ENCODE measurements at regions not wholly inside any gene's neighbourhood (a gene's known extent, or its start where the extent isn't known, plus 50 kb on each side); places are given as distances from the start of the nearest gene placed in this dataset.

DNA sequence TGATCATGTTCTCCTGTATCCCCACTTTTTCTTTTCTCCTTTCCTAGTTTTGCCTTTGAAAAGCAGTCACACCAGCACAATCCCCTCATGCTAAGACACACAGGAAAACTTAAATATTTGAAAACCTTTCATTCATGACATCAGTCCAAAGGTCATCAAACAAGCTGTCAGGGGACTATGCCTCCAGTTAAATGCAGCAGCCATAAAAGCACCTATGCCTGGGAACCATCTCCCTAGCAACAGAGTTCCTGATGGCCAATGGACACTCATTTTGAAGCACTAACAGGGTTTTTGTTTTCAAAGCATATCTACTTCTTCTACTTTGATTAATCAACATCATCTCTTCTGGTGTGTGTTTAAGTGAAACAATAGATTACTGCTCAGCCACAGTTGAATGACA lies 286.4 kb upstream of the PARD3B start:
- Histone ChIP-seq H3K4me3 (replicated peaks in 1 of 2; ENCODE audit: low read depth in 1 of 2, low read length in 2 of 2) (no peak overlapping the region), H3K4me2 (ENCODE audit: low read length) (no peak overlapping the region), H4K20me1 (ENCODE audit: insufficient read depth) (no peaks in the 10 kb centered on the region), H3K9ac (ENCODE audit: low read length) (no peak overlapping the region), H3K9me2 (ENCODE audit: insufficient read depth) (no peaks in the 10 kb centered on the region), H3K79me2 (ENCODE audit: insufficient read depth, low read length) (no peaks in the 10 kb centered on the region), H3K36me3 (ENCODE audit: control insufficient read depth in 1 of 2, insufficient read depth in 2 of 2, low read length in 2 of 2) (no peaks in the 10 kb centered on the region), H2AFZ (ENCODE audit: low read depth, low read length, poor library complexity, severe bottlenecking) (no peak overlapping the region), H3K4me1 (ENCODE audit: control insufficient read depth in 1 of 2, insufficient read depth in 2 of 2, low read length in 2 of 2) (peaks cover 3 to 9% of the 10 kb centered on the region in 2 experiments; a peak in 3 of 4 replicates), H3K9me3 (ENCODE audit: control insufficient read depth in 1 of 2, insufficient read depth in 1 of 2, low read depth in 1 of 2, low read length in 2 of 2) (no peaks in the 10 kb centered on the region), H3K27ac (ENCODE audit: low read depth, low read length) (no peak overlapping the region), H3K27me3 (ENCODE audit: insufficient read depth, low read length) (no peaks in the 10 kb centered on the region)
- no peak for ATAC-seq
- TF ChIP-seq YY1 (IDR thresholded peaks at IDR 0.05; ENCODE audit: extremely low read depth, insufficient replicate concordance, low read depth, low read length) (no peak), ATF3 (IDR thresholded peaks at IDR 0.05) (no peak), SRF (IDR thresholded peaks at IDR 0.05; ENCODE audit: low read depth) (no peak), ZFX (IDR thresholded peaks at IDR 0.05) (no peak), SIN3A (IDR thresholded peaks at IDR 0.05; ENCODE audit: low read depth) (no peak), EGR1 (IDR thresholded peaks at IDR 0.05; ENCODE audit: low read depth) (no peak), CEBPB (IDR thresholded peaks at IDR 0.05; ENCODE audit: low read depth) (no peak), SP1 (IDR thresholded peaks at IDR 0.05; ENCODE audit: low read depth) (no peak)
- TF ChIP-seq, protein P1, sequence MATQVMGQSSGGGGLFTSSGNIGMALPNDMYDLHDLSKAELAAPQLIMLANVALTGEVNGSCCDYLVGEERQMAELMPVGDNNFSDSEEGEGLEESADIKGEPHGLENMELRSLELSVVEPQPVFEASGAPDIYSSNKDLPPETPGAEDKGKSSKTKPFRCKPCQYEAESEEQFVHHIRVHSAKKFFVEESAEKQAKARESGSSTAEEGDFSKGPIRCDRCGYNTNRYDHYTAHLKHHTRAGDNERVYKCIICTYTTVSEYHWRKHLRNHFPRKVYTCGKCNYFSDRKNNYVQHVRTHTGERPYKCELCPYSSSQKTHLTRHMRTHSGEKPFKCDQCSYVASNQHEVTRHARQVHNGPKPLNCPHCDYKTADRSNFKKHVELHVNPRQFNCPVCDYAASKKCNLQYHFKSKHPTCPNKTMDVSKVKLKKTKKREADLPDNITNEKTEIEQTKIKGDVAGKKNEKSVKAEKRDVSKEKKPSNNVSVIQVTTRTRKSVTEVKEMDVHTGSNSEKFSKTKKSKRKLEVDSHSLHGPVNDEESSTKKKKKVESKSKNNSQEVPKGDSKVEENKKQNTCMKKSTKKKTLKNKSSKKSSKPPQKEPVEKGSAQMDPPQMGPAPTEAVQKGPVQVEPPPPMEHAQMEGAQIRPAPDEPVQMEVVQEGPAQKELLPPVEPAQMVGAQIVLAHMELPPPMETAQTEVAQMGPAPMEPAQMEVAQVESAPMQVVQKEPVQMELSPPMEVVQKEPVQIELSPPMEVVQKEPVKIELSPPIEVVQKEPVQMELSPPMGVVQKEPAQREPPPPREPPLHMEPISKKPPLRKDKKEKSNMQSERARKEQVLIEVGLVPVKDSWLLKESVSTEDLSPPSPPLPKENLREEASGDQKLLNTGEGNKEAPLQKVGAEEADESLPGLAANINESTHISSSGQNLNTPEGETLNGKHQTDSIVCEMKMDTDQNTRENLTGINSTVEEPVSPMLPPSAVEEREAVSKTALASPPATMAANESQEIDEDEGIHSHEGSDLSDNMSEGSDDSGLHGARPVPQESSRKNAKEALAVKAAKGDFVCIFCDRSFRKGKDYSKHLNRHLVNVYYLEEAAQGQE (IDR thresholded peaks at IDR 0.05; ENCODE audit: low read depth): no peak
- no TSS peak for BruUV-seq (replicated peaks)
- ChIA-PET CTCF (interaction anchor here (1.5 kb wide), 1 partner anchor 20 kb away, joined by 4 read pairs; no protein-coding TSS in a partner anchor), POLR2A (no interaction called here), RAD21 (ENCODE audit: low non-redundant PET in 1 of 2, low total read pairs in 2 of 2, uncharacterized antibody in 2 of 2, unreplicated experiment in 2 of 2) (no interaction called here)
- intact Hi-C loops (cut with micrococcal nuclease): no loop called here
- no peak for DNase-seq (ENCODE audit: low read depth, low spot score)
